ENCODE measurements at regions not wholly inside any gene's neighbourhood (a gene's known extent, or its start where the extent isn't known, plus 50 kb on each side); places are given as distances from the start of the nearest gene placed in this dataset.
"Not testable (repeated sequence)": the region's sequence is repeated elsewhere in the genome, so short reads cannot be mapped to it uniquely, and the experiment has no call there.

- DNase-seq (ENCODE audit: low spot score); intact Hi-C loops (cut with DNase I): not testable (repeated sequence)
Measured at GRCh38 chr4:151595629-151596028, 165.2 kb downstream of the GATB start.

- DNase-seq (ENCODE audit: low spot score); intact Hi-C loops (cut with DNase I): not testable (repeated sequence)
Measured at GRCh38 chr4:151597691-151598090, 163.1 kb downstream of the GATB start.

GRCh38 chr4:151599863-151600262, 160.9 kb downstream of the GATB start:
- intact Hi-C loops (cut with DNase I), result no loop called here
- no peak for DNase-seq (ENCODE audit: low spot score)

GRCh38 chr4:151600432-151600831, 160.4 kb downstream of the GATB start:
- intact Hi-C loops (cut with DNase I), result no loop called here
- DNase-seq (ENCODE audit: low spot score), result no peak

- intact Hi-C loops (cut with DNase I), result no loop called here
- no peak for DNase-seq (ENCODE audit: low spot score)
Measured at GRCh38 chr4:151603377-151603776, 157.4 kb downstream of the GATB start.

- DNase-seq (ENCODE audit: low spot score), result no peak
- intact Hi-C loops (cut with DNase I), result no loop called here
Measured at GRCh38 chr4:151604238-151604637, 156.6 kb downstream of the GATB start.

- DNase-seq (ENCODE audit: low spot score), result no peak
- intact Hi-C loops (cut with DNase I), result no loop called here
Measured at GRCh38 chr4:151605215-151605614, 155.6 kb downstream of the GATB start.

GRCh38 chr4:151606061-151606460, 154.7 kb downstream of the GATB start:
- DNase-seq (ENCODE audit: low spot score), result no peak
- intact Hi-C loops (cut with DNase I), result no loop called here

GRCh38 chr4:151610229-151610628, 150.6 kb downstream of the GATB start:
- intact Hi-C loops (cut with DNase I), result no loop called here
- DNase-seq (ENCODE audit: low spot score), result no peak

- DNase-seq (ENCODE audit: low spot score), result no peak
- intact Hi-C loops (cut with DNase I), result no loop called here
Measured at GRCh38 chr4:151611960-151612359, 148.8 kb downstream of the GATB start.

GRCh38 chr4:151613290-151613689, 147.5 kb downstream of the GATB start:
- no peak for DNase-seq (ENCODE audit: low spot score)
- intact Hi-C loops (cut with DNase I), result no loop called here

GRCh38 chr4:151614561-151614960, 146.2 kb downstream of the GATB start:
- no peak for DNase-seq (ENCODE audit: low spot score)
- intact Hi-C loops (cut with DNase I), result no loop called here

- intact Hi-C loops (cut with DNase I), result no loop called here
- DNase-seq (ENCODE audit: low spot score), result no peak
Measured at GRCh38 chr4:151618858-151619257, 141.9 kb downstream of the GATB start.

GRCh38 chr4:151620066-151620465, 140.7 kb downstream of the GATB start:
- DNase-seq (ENCODE audit: low spot score), result no peak
- intact Hi-C loops (cut with DNase I), result no loop called here
